ENCODE measurements at regions not wholly inside any gene's neighbourhood (a gene's known extent, or its start where the extent isn't known, plus 50 kb on each side); places are given as distances from the start of the nearest gene placed in this dataset.

DNA sequence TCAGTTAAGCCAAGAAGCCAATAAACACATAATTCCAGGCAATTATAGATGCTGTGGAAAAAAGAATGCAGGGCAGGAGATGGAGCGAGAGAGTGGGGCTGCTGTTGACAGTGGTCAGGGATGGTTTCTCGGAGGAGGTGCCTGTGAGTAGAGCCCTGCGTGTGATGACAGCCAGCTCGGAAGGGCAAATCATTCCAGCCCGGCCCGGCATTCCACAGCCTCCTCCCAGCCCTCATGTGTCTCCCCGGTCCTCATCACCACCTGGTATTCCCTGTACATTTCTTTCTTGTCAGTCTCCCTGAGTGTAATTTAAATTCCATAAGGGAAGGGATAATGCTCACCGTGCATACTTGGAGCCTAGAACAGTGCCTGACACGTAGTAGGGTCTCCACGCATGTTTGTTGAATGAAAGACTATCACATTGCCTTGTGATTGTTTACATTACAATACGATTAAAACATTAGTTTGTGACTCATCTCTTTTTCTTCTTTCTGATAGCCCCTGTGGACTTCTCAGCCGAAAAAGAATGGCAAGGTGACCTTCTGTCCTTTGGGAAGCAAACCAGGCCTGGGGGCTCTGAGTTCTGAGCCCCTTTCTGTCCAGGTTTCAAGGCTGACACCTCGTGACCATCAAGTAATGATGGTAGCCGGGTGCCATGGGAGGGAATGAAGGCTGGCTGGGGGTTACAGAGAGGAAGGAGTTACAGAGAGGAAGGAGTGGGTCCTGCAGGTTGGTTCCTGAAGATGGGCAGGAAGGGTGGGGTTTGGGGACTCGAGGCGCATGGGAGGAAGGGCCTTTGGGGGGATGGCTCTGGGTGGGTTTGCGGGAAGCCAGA lies 379.5 kb upstream of the SULF2 start:
- TF ChIP-seq, protein P1, sequence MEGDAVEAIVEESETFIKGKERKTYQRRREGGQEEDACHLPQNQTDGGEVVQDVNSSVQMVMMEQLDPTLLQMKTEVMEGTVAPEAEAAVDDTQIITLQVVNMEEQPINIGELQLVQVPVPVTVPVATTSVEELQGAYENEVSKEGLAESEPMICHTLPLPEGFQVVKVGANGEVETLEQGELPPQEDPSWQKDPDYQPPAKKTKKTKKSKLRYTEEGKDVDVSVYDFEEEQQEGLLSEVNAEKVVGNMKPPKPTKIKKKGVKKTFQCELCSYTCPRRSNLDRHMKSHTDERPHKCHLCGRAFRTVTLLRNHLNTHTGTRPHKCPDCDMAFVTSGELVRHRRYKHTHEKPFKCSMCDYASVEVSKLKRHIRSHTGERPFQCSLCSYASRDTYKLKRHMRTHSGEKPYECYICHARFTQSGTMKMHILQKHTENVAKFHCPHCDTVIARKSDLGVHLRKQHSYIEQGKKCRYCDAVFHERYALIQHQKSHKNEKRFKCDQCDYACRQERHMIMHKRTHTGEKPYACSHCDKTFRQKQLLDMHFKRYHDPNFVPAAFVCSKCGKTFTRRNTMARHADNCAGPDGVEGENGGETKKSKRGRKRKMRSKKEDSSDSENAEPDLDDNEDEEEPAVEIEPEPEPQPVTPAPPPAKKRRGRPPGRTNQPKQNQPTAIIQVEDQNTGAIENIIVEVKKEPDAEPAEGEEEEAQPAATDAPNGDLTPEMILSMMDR (IDR thresholded peaks at IDR 0.05; ENCODE audit: insufficient read depth, low read depth, low read length): no peak
- ChIA-PET CTCF (interaction anchor here (0.6 kb wide), 1 partner anchor 11 kb away, joined by 3 read pairs; no protein-coding TSS in a partner anchor), POLR2A (no interaction called here)
- H3K36me3 ChIP-seq (ENCODE audit: control insufficient read depth, insufficient read depth, low read length): no peaks in the 10 kb centered on the region
- peaks cover 17% of the 10 kb centered on the region for H3K27me3 ChIP-seq (ENCODE audit: control insufficient read depth, insufficient read depth, low read length)
- no peak overlapping the region for H3K4me3 ChIP-seq (ENCODE audit: low read depth, low read length)
- no peak for DNase-seq (ENCODE audit: low read depth)

DNA sequence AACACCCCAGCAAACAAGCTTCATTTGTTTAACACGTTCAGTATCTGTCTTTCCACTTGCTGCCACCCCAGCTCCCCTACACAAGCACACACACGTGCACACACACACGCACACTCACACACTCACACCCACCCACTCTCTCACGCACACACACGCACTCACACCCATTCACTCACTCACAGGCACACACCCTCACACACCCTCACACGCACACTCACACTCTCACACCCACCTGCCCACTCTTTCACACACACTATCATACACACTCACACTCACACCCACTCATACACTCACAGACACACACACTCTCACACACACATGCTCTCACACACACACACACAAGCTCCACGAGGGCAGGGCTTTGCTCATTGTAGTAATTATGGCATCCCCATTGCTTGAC lies 378.8 kb upstream of the SULF2 start:
- no peaks in the 10 kb centered on the region for H3K36me3 ChIP-seq (ENCODE audit: control insufficient read depth, insufficient read depth, low read length)
- POLR2A ChIA-PET: no interaction called here
- DNase-seq (ENCODE audit: low read depth): no peak
- no peak overlapping the region for H3K4me3 ChIP-seq (ENCODE audit: low read depth, low read length)
- CTCF ChIA-PET: no interaction called here
- peaks cover 17% of the 10 kb centered on the region for H3K27me3 ChIP-seq (ENCODE audit: control insufficient read depth, insufficient read depth, low read length)
- TF ChIP-seq, protein P1 (IDR thresholded peaks at IDR 0.05; ENCODE audit: insufficient read depth, low read depth, low read length): no peak

DNA sequence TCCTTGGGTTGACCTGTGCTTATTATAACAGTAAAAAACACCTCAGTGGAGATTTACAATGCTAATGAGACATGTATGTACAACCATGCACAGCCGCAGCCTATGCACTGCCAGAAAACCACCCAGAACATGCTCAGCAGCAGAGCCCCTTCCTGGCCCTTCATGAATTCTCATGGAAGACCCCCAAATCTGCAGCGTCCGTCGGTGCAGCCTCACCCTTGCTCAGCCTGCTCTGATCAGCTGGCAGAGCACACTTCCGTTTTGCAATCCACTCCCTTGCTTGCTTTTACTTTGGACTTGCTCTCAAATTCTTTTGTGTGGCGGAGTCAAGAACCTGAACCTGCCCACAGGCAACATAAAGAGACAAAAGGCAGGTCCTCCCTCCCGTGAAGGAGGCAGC lies 378.2 kb upstream of the SULF2 start:
- no peak overlapping the region for H3K4me3 ChIP-seq (ENCODE audit: low read depth, low read length)
- TF ChIP-seq, protein P1 (IDR thresholded peaks at IDR 0.05; ENCODE audit: insufficient read depth, low read depth, low read length): no peak
- no peaks in the 10 kb centered on the region for H3K36me3 ChIP-seq (ENCODE audit: control insufficient read depth, insufficient read depth, low read length)
- DNase-seq (ENCODE audit: low read depth): no peak
- H3K27me3 ChIP-seq (ENCODE audit: control insufficient read depth, insufficient read depth, low read length): peaks cover 17% of the 10 kb centered on the region
- CTCF ChIA-PET: no interaction called here
- POLR2A ChIA-PET: no interaction called here

DNA sequence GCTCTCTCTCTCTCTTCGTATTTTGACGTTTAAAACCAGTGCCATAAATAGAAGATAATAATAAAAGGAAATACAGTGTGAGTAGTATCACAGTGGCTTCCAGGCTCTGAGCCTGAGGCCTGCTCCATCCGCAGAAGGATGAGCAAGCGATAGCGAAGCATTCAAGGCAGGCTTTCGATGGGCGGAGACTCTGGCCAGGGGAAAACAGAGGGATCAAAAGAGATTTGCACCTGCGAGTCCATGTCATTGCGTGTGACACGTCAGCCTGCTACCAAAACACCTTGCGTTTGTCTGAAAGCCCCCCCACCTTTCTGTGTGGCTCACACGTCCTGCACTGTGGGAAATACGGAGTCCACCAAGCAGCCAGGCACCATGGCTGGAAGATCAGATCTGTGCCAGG lies 377.3 kb upstream of the SULF2 start:
- ChIA-PET POLR2A (no interaction called here), CTCF (no interaction called here)

More for the DNA sequence above, 377.3 kb upstream of the SULF2 start:
- no peak for DNase-seq (ENCODE audit: low read depth)
- TF ChIP-seq, protein P1 (IDR thresholded peaks at IDR 0.05; ENCODE audit: insufficient read depth, low read depth, low read length): no peak
- Histone ChIP-seq H3K36me3 (ENCODE audit: control insufficient read depth, insufficient read depth, low read length) (no peaks in the 10 kb centered on the region), H3K4me3 (ENCODE audit: low read depth, low read length) (no peak overlapping the region), H3K27me3 (ENCODE audit: control insufficient read depth, insufficient read depth, low read length) (peaks cover 16% of the 10 kb centered on the region)
